ENCODE measurements at regions not wholly inside any gene's neighbourhood (a gene's known extent, or its start where the extent isn't known, plus 50 kb on each side); places are given as distances from the start of the nearest gene placed in this dataset.
"Not testable (repeated sequence)": the region's sequence is repeated elsewhere in the genome, so short reads cannot be mapped to it uniquely, and the experiment has no call there.

DNA sequence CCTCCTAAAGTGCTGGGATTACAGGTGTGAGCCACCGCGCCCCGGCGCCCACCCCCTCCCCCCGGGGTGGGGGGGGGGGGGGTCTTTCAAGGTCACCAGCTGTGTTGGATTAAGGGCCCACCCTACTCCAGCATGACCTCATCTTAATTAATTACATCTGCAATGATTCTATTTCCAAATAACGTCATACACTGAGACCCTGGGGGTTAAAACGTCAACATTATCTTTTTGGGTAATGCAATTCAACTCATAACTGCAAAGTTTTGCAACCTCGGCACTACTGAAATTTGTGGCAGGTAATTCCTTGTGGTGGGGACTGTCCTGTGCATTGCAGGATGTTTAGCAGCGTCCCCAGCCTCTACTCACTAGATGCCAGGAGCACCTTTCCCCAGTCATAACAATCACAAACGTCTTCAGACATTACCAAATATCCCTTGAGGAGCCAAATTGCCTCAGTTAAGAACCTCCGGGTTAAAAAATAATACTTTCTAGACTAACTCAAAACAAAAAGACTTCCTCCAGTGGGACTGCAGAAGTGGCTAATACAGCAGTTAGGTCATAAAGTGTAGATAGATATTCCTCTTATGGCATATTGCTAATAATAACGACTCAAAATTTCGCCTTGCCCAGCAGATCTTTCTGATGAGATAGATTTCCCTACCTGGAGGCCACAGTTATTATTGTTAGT lies 233.0 kb upstream of the KAZN start:
- no peak for DNase-seq

DNA sequence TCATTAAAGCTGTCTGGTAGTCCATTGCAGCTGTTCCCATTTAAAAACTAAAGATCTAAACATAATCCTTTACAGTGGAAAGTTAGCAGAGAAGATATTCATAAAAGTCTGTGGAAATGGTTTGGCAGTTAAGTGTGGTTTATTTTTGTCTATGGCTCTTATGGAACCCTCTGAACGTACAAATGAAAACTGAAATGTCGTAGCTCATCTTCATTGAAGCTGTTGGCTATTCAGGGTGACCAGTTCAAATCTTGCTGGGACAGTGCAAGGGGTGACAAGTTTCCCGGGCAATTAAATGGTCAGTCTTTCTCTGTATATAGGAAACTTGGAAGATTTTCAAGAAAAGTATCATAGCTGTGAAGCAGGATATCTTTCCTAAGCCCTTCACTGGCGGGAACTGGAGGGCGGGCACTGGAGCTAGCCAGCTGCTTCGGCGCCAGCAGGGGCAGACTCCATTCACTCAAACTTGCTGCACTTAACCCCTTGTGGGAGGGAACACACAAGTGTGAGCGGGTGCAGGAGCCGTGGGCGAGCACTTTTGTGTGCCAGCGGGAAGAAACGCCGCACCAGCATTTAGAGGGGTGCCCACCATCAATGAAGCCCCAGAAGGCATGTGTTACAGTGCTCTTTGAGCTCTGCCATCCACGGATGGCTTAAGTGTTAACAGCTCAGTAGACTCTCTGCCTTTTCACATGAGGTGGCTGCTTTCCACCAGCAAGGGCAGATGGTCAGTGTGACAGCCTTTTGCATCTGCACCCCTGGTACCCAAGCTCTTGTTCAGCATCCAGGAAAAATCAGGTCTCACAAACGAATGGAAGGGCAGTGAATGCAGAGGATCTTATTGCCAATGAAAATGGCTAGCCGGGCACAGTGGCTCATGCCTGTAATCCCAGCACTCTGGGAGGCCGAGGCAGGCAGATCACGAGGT lies 232.1 kb upstream of the KAZN start:
- no peak for DNase-seq

DNA sequence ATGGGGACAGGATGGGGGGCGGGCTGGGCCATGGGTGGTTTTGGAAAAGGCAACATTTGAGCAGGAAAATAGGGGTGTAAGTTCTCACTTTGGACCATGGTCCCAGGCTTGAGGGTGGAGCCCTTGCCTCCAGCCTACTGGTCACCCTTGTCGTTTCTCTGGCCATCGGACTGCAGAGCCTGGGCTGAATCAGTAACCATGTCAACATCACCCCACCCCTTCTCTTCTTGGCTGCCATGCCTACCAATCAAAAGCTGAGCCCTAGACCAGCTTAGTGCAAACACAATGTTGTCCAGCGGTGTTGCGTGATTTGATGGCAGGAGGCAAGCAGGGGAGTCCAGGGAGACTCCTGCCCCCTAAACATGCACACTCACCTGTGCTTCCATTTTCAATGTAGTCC lies 231.0 kb upstream of the KAZN start:
- DNase-seq = no peak

DNA sequence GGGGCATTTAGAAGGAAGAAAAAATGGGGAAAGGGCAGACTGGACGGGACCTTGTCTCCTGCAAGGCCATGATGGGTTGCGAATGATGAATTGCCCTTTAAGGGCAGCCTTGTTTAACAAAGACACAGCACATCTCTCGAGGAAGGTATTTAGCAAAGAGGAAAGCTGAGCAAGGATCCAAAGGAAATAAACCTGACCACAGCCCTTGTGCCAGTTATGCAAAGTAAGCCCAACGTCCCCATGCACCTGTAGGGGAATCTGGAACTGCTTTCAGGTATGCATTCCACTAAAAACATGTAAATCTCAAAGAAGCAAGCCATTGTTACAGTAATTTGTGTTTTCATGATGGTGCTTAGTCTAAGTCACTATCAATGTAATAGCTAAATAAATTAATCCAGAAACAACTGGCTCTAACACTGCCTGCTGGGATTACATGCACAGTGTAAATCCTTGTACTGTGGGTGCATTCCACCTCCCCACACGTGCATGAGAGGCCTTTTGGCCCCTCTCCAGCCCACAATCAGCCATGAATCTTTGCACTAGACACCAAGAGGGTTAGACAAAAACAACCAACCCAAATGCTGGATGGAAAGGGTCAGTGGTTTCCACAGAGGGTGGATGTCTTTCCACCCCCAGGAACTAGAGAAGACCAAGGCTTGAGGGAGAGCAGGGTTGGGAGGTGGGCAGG lies 228.8 kb upstream of the KAZN start:
- DNase-seq = no peak

DNA sequence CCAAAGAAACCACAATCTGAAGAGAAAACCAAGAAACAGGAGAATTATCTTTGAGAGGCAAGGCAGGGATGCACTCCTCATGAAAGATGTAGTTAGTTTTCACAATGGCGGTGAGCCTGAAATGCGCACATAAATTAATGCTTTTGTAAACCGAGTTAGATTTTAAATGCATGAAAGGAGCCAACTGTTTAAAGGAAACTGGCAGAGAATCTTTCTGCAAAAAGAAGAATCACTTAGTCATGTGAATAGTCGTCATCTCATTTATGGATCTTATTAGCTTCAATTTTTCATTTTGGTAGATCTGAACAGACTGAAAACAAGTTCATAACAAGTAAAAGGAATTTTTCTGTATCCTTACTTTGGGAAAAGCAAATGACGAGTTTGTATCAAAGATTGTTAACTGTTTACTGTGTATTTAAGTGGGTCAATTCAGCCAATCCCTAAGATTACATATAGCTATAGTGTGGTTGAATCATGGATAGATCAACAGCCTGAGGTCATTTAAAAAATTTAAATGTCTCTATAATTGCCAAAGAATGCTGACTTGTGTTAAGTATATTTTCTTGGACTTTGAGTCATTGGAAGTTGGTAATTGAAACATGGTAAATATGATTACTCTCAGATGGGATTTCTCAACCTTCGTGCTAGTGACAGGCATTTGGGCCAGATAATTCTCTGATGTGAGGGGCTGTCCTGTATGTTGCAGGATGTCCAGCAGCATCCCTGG lies 226.6 kb upstream of the KAZN start:
- DNase-seq = no peak

DNA sequence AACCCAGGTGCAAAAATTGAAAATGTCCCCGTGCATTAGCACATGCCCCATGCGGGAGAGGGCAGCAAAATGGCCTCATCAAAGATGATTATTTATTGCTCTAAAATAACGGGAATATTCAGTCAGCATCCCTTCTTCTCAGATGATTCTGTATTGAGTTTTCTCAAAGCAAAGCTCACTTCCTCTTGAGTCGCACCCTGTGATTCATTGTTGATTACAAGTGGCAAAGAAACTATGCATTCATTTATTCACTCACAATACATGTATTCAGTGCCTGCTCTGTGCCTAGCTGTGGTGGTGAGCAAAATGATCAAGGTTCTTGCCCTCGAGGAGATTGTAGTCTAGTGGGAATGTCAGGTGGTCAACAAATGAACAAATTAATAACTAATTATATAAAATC lies 226.0 kb upstream of the KAZN start:
- no peak for DNase-seq

DNA sequence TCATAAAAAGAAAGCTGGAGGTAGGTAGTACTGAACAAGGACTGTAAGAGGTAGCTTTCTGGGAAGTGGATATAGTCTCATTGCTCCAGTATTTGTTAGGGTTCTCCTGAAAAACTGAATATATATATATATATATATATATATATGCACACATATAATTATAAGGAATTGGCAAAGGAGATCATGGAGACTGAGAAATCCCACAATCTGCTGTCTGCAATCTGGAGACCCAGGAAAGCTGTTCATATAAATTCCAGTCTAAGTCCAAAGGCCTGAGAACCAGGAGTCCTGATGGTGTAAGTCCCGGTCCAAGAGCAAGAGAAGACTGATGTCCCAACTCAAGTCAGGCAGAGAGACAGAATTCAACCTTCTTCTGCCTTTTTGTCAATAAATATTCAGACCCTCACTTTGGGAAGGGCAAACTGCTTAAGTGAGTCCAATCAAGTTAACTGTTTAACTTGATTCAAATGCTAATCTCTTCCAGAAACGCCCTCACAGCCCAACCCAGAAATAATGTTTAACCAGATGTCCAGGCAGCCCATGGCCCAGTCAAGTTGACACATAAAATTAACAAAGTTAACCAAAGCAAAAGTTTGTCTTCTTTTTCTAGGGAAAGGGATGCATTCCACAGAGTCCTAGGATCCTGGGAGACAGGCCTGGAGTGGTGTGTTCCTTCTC lies 225.3 kb upstream of the KAZN start:
- DNase-seq = no peak

DNA sequence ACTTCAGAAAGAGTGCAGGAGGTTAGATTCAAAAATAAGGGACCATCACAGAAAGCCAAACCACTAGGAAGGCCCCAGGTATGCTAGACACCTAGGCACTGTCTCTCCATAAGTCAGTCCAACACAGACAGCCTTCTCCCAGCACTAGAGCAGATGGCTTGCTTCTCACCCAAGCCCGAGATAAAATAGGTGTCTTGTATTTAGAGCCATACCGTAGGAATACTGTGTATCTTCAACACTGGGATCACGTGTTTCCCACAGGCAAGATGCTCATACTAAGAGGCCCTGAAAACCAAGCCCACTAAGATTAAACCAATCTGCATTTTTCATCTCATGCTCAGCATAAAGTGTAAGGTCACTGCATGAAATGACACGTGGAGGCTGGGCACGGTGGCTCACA lies 223.3 kb upstream of the KAZN start:
- no peak for DNase-seq

DNA sequence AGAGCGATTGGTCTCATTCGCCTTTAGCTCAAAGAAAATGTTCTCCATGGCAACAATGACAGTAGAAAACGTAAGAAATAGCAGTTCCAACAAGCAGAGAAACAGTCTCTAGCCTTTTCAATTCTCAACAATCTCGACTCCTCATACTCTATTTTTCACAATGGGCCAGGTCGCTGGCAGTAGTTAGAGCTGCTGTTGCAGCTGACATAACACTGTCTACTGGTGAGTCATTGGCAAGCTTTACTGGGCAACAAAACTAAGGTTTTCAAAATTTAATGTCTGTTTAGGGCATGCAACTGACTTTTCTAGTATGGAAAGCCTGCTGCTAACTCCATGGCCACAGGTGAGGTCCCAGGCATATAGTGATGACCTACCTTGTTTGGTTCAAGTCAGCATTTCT lies 221.1 kb upstream of the KAZN start:
- DNase-seq = no peak

DNA sequence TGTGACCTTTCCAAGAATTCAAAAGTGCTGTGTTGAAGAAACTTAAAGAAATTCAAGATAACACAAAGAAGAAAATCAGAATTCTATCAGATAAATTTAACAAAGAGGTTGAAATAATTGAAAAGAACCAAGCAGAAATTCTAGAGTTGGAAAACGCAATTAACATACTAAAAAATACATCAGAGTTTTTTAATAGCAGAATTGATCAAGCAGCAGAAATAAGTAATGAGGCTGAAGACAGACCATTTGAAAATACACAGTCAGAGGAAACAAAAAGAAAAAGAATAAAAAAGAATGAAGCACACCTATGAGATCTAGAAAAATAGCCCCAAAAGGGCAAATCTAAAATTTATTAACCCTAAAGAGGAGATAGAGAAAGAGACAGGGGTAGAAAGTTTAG lies 218.1 kb upstream of the KAZN start:
- DNase-seq = no peak

DNA sequence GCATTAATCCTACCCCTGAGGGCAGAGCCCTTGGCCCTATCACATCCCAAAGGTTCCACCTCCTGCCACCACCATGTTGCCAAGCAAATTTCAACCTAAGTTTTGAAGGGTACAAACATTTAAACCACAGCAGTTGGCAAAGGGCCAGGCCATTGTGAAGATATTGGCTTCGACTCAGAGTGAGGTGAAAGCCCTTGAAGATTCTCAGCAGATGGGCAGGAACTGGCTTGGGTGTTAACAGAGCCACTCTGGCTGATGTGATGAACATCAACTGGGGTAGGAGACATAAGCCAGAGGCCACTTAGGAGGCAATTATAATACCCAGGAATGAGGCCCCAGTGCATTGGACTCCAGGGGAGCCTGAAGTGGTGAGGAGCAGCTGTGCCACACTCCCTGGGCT lies 207.7 kb upstream of the KAZN start:
- no peak for DNase-seq

DNA sequence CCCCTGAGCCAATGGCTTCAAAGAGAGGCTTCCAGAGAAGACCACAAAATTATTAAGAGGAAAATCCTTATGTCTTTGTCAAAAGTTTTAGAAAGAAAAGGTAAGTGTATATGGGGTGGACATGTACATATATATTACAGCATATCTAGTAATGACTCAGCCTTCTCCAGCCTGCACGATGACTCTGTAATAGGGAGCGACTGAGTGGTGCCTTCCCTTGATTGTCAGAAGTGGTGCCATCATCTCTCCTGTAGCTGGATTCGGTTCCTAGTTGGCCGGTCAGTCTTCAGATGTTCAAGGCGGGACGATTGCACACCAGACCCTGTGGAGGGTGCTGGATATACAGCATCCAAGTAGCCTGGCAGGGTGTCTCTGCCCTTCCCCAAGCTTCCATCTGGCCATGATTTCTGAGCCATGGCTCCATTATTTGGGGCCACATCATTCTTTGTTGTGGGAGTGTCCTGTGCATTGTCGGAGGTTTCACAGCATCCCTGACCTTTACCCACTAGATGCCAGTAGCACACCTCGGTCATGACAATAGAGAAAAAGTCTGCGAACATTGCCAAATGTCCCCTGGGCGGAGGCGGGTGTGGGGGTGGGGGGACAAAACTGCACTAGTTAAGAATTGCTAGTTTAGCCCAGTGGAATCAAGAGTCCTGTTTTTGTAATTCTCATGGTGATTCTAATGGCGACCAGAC lies 206.2 kb upstream of the KAZN start:
- no peak for DNase-seq

DNA sequence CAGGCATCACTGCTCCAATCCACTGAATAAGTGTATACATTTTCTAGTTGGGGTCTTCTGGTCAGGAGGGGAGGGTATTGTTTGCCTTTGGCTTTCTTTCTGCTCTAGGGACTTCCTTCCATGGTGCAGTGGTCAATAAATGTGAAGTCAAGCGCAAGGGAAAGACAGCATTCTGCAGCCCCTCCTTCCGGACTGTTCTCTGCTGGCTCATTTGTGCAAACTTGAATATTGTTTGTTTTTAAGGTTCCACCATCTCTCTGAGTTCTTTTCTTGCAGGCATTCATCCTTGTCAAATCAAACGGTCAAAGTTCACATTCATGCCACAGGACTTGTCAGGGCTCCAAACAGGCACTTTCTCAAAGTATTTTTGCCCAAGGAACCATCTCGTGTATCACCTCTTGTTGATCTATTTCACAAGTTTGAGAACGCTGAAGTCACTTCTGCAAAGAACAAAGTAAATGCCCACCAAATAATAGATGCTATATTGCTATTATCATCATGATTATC lies 205.6 kb upstream of the KAZN start:
- no peak for DNase-seq

DNA sequence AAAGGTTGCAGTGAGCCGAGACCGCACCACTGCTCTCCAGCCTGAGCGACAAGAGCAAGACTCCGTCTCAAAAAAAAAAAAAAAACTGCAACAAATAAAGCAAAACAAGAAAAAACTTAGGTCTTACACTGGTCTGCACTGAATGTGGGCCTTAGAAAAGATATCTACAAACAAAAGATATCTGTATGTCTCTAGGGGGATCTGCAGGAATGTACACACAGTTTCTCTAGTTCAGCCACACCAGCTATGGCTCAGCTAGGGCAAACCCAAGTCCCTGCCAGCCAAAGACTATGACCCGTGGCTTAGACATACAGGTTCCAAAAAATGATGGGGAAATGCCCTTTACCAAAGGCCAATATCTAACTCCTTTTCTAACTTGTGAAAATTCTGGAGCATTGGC lies 202.4 kb upstream of the KAZN start:
- DNase-seq = no peak

DNA sequence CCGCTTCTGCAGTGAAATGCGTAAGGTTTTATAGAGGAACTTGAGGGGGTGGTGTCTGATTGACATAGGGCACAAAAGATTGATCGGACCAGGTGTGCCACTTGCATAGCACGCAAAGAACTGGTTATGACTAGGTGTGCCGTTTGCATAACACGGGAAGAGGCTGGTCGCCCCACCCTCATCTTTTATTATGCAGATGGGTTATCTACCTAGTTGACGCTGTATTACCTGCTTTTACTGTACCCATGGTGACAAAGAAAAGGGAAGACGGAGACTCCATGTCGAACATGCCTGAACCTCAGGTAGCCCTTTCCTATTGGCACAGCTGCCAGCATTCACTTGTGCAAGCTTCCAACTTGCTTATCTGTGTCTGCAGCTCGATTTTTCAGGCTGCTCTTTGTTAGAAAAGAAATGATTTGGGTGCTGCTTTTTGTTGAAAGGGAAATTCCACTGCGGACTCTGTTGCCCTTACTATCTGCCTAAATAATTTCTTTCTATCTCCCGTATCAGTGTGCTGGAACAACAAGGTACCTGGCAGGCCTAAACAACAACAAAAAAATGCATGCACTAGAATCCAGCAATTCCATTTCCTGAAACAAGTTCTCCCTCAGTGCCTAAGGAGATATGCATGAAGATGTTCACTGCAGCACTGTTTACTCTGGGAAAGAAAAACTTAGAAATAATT lies 194.4 kb upstream of the KAZN start:
- no peak for DNase-seq

DNA sequence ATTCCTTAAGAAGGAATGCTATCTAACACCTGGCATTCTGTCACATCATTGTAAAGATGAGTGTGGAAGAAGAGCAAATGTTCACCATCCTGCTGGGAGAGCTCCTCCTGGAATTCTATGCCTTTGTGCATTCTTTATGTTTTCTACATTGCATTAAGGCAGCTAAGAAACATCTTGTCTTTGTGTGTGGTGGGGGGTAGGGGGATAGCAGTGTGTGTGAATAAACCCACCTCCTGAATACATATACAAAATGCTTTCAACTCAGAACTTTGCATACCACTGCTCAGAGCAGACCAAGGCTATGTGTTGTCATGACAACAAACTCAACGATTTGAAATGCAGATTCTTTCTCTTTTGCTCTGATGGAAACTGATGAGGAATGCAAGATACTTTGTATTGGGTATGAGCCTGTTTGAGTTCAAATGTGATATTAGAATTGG lies 193.6 kb upstream of the KAZN start:
- no peak for DNase-seq

DNA sequence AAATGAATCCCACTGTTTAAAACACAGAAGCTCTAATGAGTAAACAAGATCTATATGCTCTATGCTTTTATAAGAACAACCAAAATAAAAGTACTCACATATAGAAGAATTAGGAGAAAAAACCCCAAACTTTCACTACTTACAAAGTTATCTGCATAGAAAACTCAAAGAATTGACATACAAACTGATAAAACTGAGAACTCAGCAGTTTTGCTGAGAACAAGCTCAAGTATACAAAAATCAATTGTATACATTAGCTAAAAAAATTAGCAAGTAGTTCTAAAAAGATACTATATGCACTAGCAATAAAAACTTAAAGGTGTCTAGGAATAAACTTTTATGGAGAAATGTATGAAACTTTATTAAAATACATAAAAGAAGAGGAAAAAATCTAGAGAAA lies 186.2 kb upstream of the KAZN start:
- DNase-seq = no peak

DNA sequence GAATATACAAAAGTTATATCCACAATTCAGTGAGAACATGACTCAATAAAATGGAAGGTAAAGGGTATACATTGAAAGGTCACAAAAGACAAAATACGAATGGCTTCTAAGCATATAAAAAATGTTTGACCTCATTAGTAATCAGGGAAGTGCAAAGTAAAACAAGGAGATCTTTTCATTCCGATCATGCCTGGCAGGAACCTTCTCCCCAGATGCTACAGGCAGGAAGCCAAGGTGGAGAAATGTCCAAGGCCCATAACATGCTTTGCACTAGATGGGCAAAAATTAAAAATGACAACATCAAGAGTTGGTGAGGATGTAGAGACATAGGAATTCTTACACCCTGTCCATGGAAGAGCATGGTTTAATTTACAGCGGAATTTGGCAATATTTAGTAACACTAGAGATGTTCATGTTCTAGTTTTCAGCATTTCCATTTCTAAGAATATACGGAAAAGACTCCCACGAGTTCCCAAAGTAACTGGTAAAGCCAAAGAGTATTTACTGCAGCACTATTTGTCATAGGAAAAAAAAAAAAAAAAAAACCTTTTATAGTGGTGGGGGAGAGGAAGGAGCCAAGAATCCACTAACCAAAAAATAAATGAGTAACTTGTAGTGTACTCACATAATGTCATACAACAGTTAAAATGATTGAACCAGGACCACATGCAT lies 184.5 kb upstream of the KAZN start:
- no peak for DNase-seq

DNA sequence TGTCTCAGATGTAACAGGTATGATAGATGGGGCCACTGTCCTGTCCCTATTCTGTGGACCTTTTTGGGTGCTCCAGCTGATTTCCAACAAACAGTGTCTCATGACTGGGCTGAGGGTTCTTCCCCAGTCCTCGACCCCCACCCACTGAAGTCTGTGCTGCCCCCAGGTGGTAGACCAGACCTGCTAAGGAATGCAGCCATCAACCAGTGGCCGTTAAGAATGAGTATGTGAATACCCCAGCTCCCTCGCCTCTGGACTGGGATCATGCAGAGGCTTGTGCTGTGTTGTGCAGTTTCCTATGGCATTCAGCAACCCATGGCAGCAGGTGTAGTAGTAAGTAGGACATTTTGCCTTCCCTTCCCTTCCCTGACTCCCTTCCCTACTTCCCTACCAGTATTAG lies 183.1 kb upstream of the KAZN start:
- DNase-seq = no peak

DNA sequence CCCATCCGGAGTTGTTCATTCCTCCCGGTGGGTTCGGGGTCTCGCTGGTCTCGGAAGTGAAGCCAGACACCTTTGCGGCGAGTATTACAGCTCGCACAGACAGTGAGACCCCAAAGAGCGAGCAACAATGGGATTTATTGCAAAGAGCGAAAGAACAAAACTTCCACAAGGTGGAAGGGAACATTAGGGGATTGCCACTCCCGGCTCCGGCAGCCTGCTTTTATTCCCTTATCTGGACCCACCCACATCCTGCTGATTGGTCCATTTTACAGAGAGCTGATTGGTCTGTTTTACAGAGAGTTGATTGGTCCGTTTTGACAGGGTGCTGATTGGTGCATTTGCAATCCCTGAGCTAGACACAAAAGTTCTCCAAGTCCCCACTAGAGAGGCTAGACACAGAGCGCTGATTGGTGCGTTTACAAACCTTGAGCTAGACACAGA lies 178.7 kb upstream of the KAZN start:
- DNase-seq = not testable (repeated sequence)
